ENCODE measurements at regions not wholly inside any gene's neighbourhood (a gene's known extent, or its start where the extent isn't known, plus 50 kb on each side); places are given as distances from the start of the nearest gene placed in this dataset.

DNA sequence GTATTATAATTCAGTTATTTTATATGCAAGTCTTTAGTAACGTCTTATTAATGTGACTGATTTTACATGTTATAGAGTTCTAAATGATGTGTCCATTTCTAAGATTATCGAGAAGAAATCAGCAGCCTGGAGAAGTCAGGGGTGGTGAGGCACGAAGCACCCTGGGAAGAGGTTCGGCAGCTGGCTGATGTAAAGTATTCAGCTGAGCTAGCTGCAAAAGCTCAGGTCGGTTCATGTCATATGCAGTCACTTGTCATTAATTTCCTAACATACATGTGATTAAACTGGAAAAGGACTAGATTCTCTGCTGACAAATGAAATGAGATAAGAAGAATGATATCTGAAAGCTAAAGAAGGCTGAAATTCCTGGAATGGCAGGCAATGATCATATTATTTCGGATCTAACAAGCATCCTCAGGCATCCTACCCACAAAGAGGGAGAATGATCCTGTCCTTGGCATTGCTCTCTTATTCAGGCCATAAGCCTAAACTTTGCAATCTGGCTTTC is 383.0 kb upstream of the SLITRK1 start:
- TF ChIP-seq, protein P1, sequence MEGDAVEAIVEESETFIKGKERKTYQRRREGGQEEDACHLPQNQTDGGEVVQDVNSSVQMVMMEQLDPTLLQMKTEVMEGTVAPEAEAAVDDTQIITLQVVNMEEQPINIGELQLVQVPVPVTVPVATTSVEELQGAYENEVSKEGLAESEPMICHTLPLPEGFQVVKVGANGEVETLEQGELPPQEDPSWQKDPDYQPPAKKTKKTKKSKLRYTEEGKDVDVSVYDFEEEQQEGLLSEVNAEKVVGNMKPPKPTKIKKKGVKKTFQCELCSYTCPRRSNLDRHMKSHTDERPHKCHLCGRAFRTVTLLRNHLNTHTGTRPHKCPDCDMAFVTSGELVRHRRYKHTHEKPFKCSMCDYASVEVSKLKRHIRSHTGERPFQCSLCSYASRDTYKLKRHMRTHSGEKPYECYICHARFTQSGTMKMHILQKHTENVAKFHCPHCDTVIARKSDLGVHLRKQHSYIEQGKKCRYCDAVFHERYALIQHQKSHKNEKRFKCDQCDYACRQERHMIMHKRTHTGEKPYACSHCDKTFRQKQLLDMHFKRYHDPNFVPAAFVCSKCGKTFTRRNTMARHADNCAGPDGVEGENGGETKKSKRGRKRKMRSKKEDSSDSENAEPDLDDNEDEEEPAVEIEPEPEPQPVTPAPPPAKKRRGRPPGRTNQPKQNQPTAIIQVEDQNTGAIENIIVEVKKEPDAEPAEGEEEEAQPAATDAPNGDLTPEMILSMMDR (IDR thresholded peaks at IDR 0.05; ENCODE audit: borderline replicate concordance, extremely low read depth, low read length, poor library complexity, severe bottlenecking), result no peak
- no peak for TF ChIP-seq EZH2 (IDR thresholded peaks at IDR 0.05; ENCODE audit: borderline replicate concordance, low read depth, low read length, severe bottlenecking)
